HepG2 (cell line): ENCODE measurements at regions not wholly inside any gene's neighbourhood (a gene's known extent, or its start where the extent isn't known, plus 50 kb on each side); places are given as distances from the start of the nearest gene placed in this dataset.
"Not testable (repeated sequence)": the region's sequence is repeated elsewhere in the genome, so short reads cannot be mapped to it uniquely, and the experiment has no call there.

Experiments
- ATAC-seq: fragments of 200-7000 bp; cut with Tn5 transposase; 3 replicates; pipeline ENCODE4 v1.9.1; 2020; ENCODE audit warnings: mild to moderate bottlenecking, moderate library complexity
- BruUV-seq: library from RNA; stranded (reverse); fragments of 400-500 nt; replicated peaks from 2 replicates; lab custom pipeline; 2021; lab: Mats Ljungman, UMichigan
- CTCF ChIA-PET: fragments of 300-600 bp; formaldehyde crosslinking; extraction: SDS; loops from one replicate; lab custom pipeline; 2021; ENCODE audit warnings: low total read pairs, inconsistent platforms, low intra/inter-chr PET ratio; lab: Yijun Ruan, JAX
- POLR2A ChIA-PET: fragments of 350-600 bp; sonication (Branson Sonifier 250); formaldehyde crosslinking; loops from one replicate; lab custom pipeline; 2020; ENCODE audit warnings: antibody characterized with exemption, inconsistent platforms; lab: Yijun Ruan, JAX
- DNase-seq: peaks from one replicate; pipeline ENCODE4 v3.0.0-alpha.2; 2015; ENCODE audit warnings: low spot score
- FAIRE-seq: peaks from 3 replicates; lab custom pipeline; 2011; peaks lifted over from hg19 to GRCh38; lab: Jason Lieb, UNC
- H2AFZ ChIP-seq: one replicate; pipeline ENCODE4 v1.6.1; 2011; ENCODE audit warnings: low read length, inconsistent platforms
- H3K27ac ChIP-seq: fragments of 300-600 bp; 3 replicates; pipeline ENCODE4 v1.8.0; 2011; ENCODE audit warnings: mixed run types, mild to moderate bottlenecking, mixed read lengths, low read length, inconsistent platforms; ENCODE audit not compliant: insufficient read depth; ENCODE audit errors: extremely low read length
- H3K27me3 ChIP-seq, 2 experiments: fragments of 200-600 bp in 1 of 2; 2 replicates in 1 of 2; 3 replicates in 1 of 2; pipeline versions ENCODE4 v1.6.0 to v1.8.0; 2011; ENCODE audit warnings: low read length in 2 of 2, mild to moderate bottlenecking in 2 of 2, moderate library complexity in 2 of 2, inconsistent platforms in 1 of 2; ENCODE audit not compliant: insufficient read depth in 2 of 2, control insufficient read depth in 1 of 2
- H3K36me3 ChIP-seq, 2 experiments: fragments of 200-600 bp in 1 of 2; replicated peaks in 1 of 2; 2 replicates in 1 of 2; 3 replicates in 1 of 2; pipeline versions ENCODE4 v1.5.1 to v1.8.0; 2011; ENCODE audit warnings: low read length in 2 of 2, inconsistent platforms in 1 of 2; ENCODE audit not compliant: insufficient read depth in 2 of 2, control insufficient read depth in 1 of 2
- H3K4me1 ChIP-seq: 2 replicates; pipeline ENCODE4 v1.5.1; 2012; ENCODE audit warnings: low read length, inconsistent platforms; ENCODE audit not compliant: insufficient read depth
- H3K4me2 ChIP-seq: 2 replicates; pipeline ENCODE4 v1.6.0; 2011; ENCODE audit warnings: low read depth, low read length, inconsistent platforms
- H3K4me3 ChIP-seq, 3 experiments: fragments of 200-600 bp in 1 of 3; sonication (generic), shearing (Covaris generic) in 1 of 3; replicated peaks in 1 of 3; 2 replicates each; pipeline ENCODE4 v1.5.1; 2011 to 2016; ENCODE audit warnings: low read length in 3 of 3, inconsistent platforms in 2 of 3, low read depth in 2 of 3, mild to moderate bottlenecking in 2 of 3, control low read depth in 1 of 3, mixed read lengths in 1 of 3; ENCODE audit not compliant: insufficient read depth in 1 of 3
- H3K79me2 ChIP-seq: one replicate; pipeline ENCODE4 v1.6.1; 2011; ENCODE audit warnings: low read length, inconsistent platforms; ENCODE audit not compliant: insufficient read depth
- H3K9ac ChIP-seq: 2 replicates; pipeline ENCODE4 v1.6.0; 2011; ENCODE audit warnings: mild to moderate bottlenecking, low read depth, low read length, inconsistent platforms; ENCODE audit not compliant: insufficient read depth
- H3K9me3 ChIP-seq: 2 replicates; pipeline ENCODE4 v1.5.1; 2012; ENCODE audit warnings: mild to moderate bottlenecking, low read length
- H4K20me1 ChIP-seq: 2 replicates; pipeline ENCODE4 v1.6.0; 2011; ENCODE audit warnings: inconsistent platforms, mild to moderate bottlenecking, low read length, moderate library complexity; ENCODE audit not compliant: insufficient read depth
- SCMH1 ChIP-seq: sonication (generic); formaldehyde crosslinking; IDR thresholded peaks from 2 replicates; pipeline ENCODE4 v1.9.0; 2021; ENCODE audit warnings: missing genetic modification reagents, mild to moderate bottlenecking, borderline replicate concordance
- SPEN ChIP-seq: sonication (generic); formaldehyde crosslinking; IDR thresholded peaks from 2 replicates; pipeline ENCODE4 v1.5.1; 2020; ENCODE audit warnings: low read depth, mild to moderate bottlenecking, missing genetic modification reagents
- ZMYM2 ChIP-seq: sonication (generic); formaldehyde crosslinking; IDR thresholded peaks from 2 replicates; pipeline ENCODE4 v1.8.0; 2022; ENCODE audit warnings: mild to moderate bottlenecking, missing genetic modification reagents
- ZNF878 ChIP-seq: sonication (generic); formaldehyde crosslinking; IDR thresholded peaks from 2 replicates; pipeline ENCODE4 v1.8.1; 2023; ENCODE audit warnings: mild to moderate bottlenecking, missing genetic modification reagents, moderate library complexity
- WGBS: methylation state at CpG from one replicate; pipeline ENCODE4 v1.1.6; 2017; ENCODE audit warnings: low lambda C conversion rate; 5-methylcytosine and 5-hydroxymethylcytosine counted together
- in situ Hi-C: cut with HindIII; loops from 2 replicates; pipeline ENCODE4 v1.10.0; 2017; ENCODE audit warnings: low pct_unique_long_range_greater_than_20kb; ENCODE audit not compliant: extremely low pct_ligation_motif_present
- intact Hi-C: fragments of 100-400 bp; cut with micrococcal nuclease; formaldehyde crosslinking; loops from one replicate; pipeline ENCODE4 v1.10.0; 2022; ENCODE audit not compliant: unreplicated experiment

DNA sequence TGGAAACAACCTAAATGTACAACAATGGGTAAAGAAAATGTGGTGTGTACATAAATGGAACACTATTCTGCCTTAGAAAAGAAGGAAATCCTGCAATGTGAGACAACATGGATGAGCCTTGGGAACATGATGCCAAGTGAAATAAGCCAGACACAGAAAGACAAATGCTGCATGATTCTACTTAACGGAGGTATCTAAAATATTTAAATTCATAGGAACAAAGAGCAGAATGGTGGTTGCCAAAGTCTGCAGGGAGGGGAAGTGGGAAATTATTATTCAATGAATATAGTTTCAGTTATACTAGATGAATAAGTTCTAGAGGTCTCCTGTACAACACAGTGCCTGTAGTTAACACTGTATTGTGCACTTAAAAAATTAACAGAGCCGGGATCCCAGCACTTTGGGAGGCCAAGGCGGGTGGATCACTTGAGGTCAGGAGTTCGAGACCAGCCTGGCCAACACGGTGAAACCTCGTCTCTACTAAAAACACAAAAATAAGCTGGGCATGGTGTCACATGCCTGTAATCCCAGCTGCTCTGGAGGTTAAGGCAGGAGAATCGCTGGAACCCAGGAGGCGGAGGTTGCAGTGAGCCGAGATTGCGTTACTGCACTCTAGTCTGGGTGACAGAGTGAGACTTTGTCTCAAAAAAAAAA, 71.4 kb upstream of the SNX9 start:
- no peaks in the 10 kb centered on the region for H4K20me1 ChIP-seq
- H2AFZ ChIP-seq = no peak overlapping the region
- ChIA-PET CTCF (no interaction called here), POLR2A (no interaction called here)
- 56% methylated on average over 10 of the region's 10 CpGs for WGBS
- no peaks in the 10 kb centered on the region for H3K36me3 ChIP-seq
- H3K27me3 ChIP-seq = peaks cover 0 to 8% of the 10 kb centered on the region in 2 experiments; a peak in 1 of 5 replicates
- FAIRE-seq = no peak
- ATAC-seq = no peak
- in situ Hi-C loops (no loop called here), intact Hi-C loops (no loop called here)
- H3K27ac ChIP-seq = no peak overlapping the region
- DNase-seq = no peak
- H3K9me3 ChIP-seq = peaks cover 6% of the 10 kb centered on the region; the same call in 1 of the 2 replicates
- no TSS peak for BruUV-seq
- H3K4me1 ChIP-seq = peaks cover 13% of the 10 kb centered on the region
- H3K79me2 ChIP-seq = no peaks in the 10 kb centered on the region
- TF ChIP-seq ZNF878 (CRISPR knock-in tag) (no peak), SCMH1 (CRISPR knock-in tag) (no peak), ZMYM2 (no peak), SPEN (CRISPR knock-in tag) (no peak)
- no peak overlapping the region for H3K9ac ChIP-seq
- H3K4me2 ChIP-seq = no peak overlapping the region
- H3K4me3 ChIP-seq = no peak overlapping the region

DNA sequence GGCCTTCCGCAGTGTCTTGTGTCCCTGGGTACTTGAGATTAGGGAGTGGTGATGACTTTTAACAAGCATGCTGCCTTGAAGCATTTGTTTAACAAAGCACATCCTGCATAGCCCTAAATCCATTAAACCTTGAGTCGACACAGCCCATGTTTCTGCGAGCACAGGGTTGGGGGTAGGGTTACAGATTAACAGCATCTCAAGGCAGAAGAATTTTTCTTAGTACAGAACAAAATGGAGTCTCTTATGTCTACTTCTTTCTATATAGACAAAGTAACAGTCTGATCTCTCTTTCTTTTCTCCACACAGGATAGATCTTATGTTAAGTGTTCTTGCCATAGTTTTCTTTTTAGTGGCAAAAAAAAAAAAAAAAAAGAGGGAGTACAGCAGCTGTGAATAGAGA, 70.2 kb upstream of the SNX9 start:
- H3K27ac ChIP-seq, H2AFZ ChIP-seq, H3K79me2 ChIP-seq, POLR2A ChIA-PET, H3K4me3 ChIP-seq, H3K9ac ChIP-seq, H3K4me2 ChIP-seq, H3K27me3 ChIP-seq, DNase-seq, intact Hi-C loops, H4K20me1 ChIP-seq, CTCF ChIA-PET, ATAC-seq, in situ Hi-C loops, FAIRE-seq, H3K9me3 ChIP-seq, BruUV-seq, H3K36me3 ChIP-seq: not testable (repeated sequence)
- 33% methylated on average over 3 of the region's 3 CpGs for WGBS
- peaks cover 25% of the 10 kb centered on the region for H3K4me1 ChIP-seq
